HepG2 (cell line): ENCODE measurements at regions not wholly inside any gene's neighbourhood (a gene's known extent, or its start where the extent isn't known, plus 50 kb on each side); places are given as distances from the start of the nearest gene placed in this dataset.

Source experiments
- ATAC-seq: fragments of 200-7000 bp; cut with Tn5 transposase; 3 replicates; pipeline ENCODE4 v1.9.1; 2020; ENCODE audit warnings: mild to moderate bottlenecking, moderate library complexity
- BruUV-seq: library from RNA; stranded (reverse); fragments of 400-500 nt; replicated peaks from 2 replicates; lab custom pipeline; 2021; lab: Mats Ljungman, UMichigan
- CTCF ChIA-PET: fragments of 300-600 bp; formaldehyde crosslinking; extraction: SDS; loops from one replicate; lab custom pipeline; 2021; ENCODE audit warnings: low total read pairs, inconsistent platforms, low intra/inter-chr PET ratio; lab: Yijun Ruan, JAX
- POLR2A ChIA-PET: fragments of 350-600 bp; sonication (Branson Sonifier 250); formaldehyde crosslinking; loops from one replicate; lab custom pipeline; 2020; ENCODE audit warnings: antibody characterized with exemption, inconsistent platforms; lab: Yijun Ruan, JAX
- DNase-seq: peaks from one replicate; pipeline ENCODE4 v3.0.0-alpha.2; 2015; ENCODE audit warnings: low spot score
- FAIRE-seq: peaks from 3 replicates; lab custom pipeline; 2011; peaks lifted over from hg19 to GRCh38; lab: Jason Lieb, UNC
- H2AFZ ChIP-seq: one replicate; pipeline ENCODE4 v1.6.1; 2011; ENCODE audit warnings: low read length, inconsistent platforms
- H3K27ac ChIP-seq: fragments of 300-600 bp; 3 replicates; pipeline ENCODE4 v1.8.0; 2011; ENCODE audit warnings: mixed run types, mild to moderate bottlenecking, mixed read lengths, low read length, inconsistent platforms; ENCODE audit not compliant: insufficient read depth; ENCODE audit errors: extremely low read length
- H3K27me3 ChIP-seq, 2 experiments: fragments of 200-600 bp in 1 of 2; 2 replicates in 1 of 2; 3 replicates in 1 of 2; pipeline versions ENCODE4 v1.6.0 to v1.8.0; 2011; ENCODE audit warnings: low read length in 2 of 2, mild to moderate bottlenecking in 2 of 2, moderate library complexity in 2 of 2, inconsistent platforms in 1 of 2; ENCODE audit not compliant: insufficient read depth in 2 of 2, control insufficient read depth in 1 of 2
- H3K36me3 ChIP-seq, 2 experiments: fragments of 200-600 bp in 1 of 2; replicated peaks in 1 of 2; 2 replicates in 1 of 2; 3 replicates in 1 of 2; pipeline versions ENCODE4 v1.5.1 to v1.8.0; 2011; ENCODE audit warnings: low read length in 2 of 2, inconsistent platforms in 1 of 2; ENCODE audit not compliant: insufficient read depth in 2 of 2, control insufficient read depth in 1 of 2
- H3K4me1 ChIP-seq: 2 replicates; pipeline ENCODE4 v1.5.1; 2012; ENCODE audit warnings: low read length, inconsistent platforms; ENCODE audit not compliant: insufficient read depth
- H3K4me2 ChIP-seq: 2 replicates; pipeline ENCODE4 v1.6.0; 2011; ENCODE audit warnings: low read depth, low read length, inconsistent platforms
- H3K4me3 ChIP-seq, 3 experiments: fragments of 200-600 bp in 1 of 3; sonication (generic), shearing (Covaris generic) in 1 of 3; replicated peaks in 1 of 3; 2 replicates each; pipeline ENCODE4 v1.5.1; 2011 to 2016; ENCODE audit warnings: low read length in 3 of 3, inconsistent platforms in 2 of 3, low read depth in 2 of 3, mild to moderate bottlenecking in 2 of 3, control low read depth in 1 of 3, mixed read lengths in 1 of 3; ENCODE audit not compliant: insufficient read depth in 1 of 3
- H3K79me2 ChIP-seq: one replicate; pipeline ENCODE4 v1.6.1; 2011; ENCODE audit warnings: low read length, inconsistent platforms; ENCODE audit not compliant: insufficient read depth
- H3K9ac ChIP-seq: 2 replicates; pipeline ENCODE4 v1.6.0; 2011; ENCODE audit warnings: mild to moderate bottlenecking, low read depth, low read length, inconsistent platforms; ENCODE audit not compliant: insufficient read depth
- H3K9me3 ChIP-seq: 2 replicates; pipeline ENCODE4 v1.5.1; 2012; ENCODE audit warnings: mild to moderate bottlenecking, low read length
- H4K20me1 ChIP-seq: 2 replicates; pipeline ENCODE4 v1.6.0; 2011; ENCODE audit warnings: inconsistent platforms, mild to moderate bottlenecking, low read length, moderate library complexity; ENCODE audit not compliant: insufficient read depth
- GPN1 ChIP-seq: sonication (generic); formaldehyde crosslinking; IDR thresholded peaks from 2 replicates; pipeline ENCODE4 v1.5.1; 2020; ENCODE audit warnings: missing genetic modification reagents, borderline replicate concordance
- POGZ ChIP-seq: sonication (generic); formaldehyde crosslinking; IDR thresholded peaks from 2 replicates; pipeline ENCODE4 v1.4.0; 2020; ENCODE audit warnings: mild to moderate bottlenecking, missing genetic modification reagents
- SNAI1 ChIP-seq: sonication (generic); formaldehyde crosslinking; IDR thresholded peaks from 2 replicates; pipeline ENCODE4 v1.5.0; 2020; ENCODE audit warnings: mild to moderate bottlenecking, missing genetic modification reagents, borderline replicate concordance
- ZNF230 ChIP-seq: sonication (generic); formaldehyde crosslinking; IDR thresholded peaks from 2 replicates; pipeline ENCODE4 v1.4.0; 2020; ENCODE audit warnings: mild to moderate bottlenecking, missing genetic modification reagents
- ZNF354B ChIP-seq: sonication (generic); formaldehyde crosslinking; IDR thresholded peaks from 2 replicates; pipeline ENCODE4 v1.8.0; 2022; ENCODE audit warnings: mild to moderate bottlenecking, missing genetic modification reagents
- ZNF496 ChIP-seq: sonication (generic); formaldehyde crosslinking; IDR thresholded peaks from 2 replicates; pipeline ENCODE4 v1.8.1; 2023; ENCODE audit warnings: mild to moderate bottlenecking, moderate library complexity, missing genetic modification reagents; ENCODE audit not compliant: insufficient replicate concordance
- ZNF768 ChIP-seq: sonication (generic); formaldehyde crosslinking; IDR thresholded peaks from 2 replicates; pipeline ENCODE4 v1.4.0; 2020; ENCODE audit warnings: missing genetic modification reagents
- WGBS: methylation state at CpG from one replicate; pipeline ENCODE4 v1.1.6; 2017; ENCODE audit warnings: low lambda C conversion rate; 5-methylcytosine and 5-hydroxymethylcytosine counted together
- in situ Hi-C: cut with HindIII; loops from 2 replicates; pipeline ENCODE4 v1.10.0; 2017; ENCODE audit warnings: low pct_unique_long_range_greater_than_20kb; ENCODE audit not compliant: extremely low pct_ligation_motif_present
- intact Hi-C: fragments of 100-400 bp; cut with micrococcal nuclease; formaldehyde crosslinking; loops from one replicate; pipeline ENCODE4 v1.10.0; 2022; ENCODE audit not compliant: unreplicated experiment
- TF ChIP-seq, protein P1 (sequence below): sonication (generic); formaldehyde crosslinking; IDR thresholded peaks from 2 replicates; pipeline ENCODE4 v1.4.0; 2020; ENCODE audit warnings: low read depth, mild to moderate bottlenecking, missing genetic modification reagents
- TF ChIP-seq, protein P2 (sequence below): sonication (generic); formaldehyde crosslinking; IDR thresholded peaks from 2 replicates; pipeline ENCODE4 v1.4.0; 2020; ENCODE audit warnings: mild to moderate bottlenecking, missing genetic modification reagents

- 4% methylated on average over 2 of the region's 2 CpGs for WGBS
- Histone ChIP-seq H3K9me3 (peaks cover 3% of the 10 kb centered on the region; the same call in 1 of the 2 replicates), H3K4me2 (no peak overlapping the region), H3K4me3 (no peak overlapping the region), H3K27me3 (no peaks in the 10 kb centered on the region), H3K27ac (no peak overlapping the region), H3K4me1 (no peaks in the 10 kb centered on the region), H3K36me3 (no peaks in the 10 kb centered on the region), H4K20me1 (no peaks in the 10 kb centered on the region), H2AFZ (no peak overlapping the region), H3K79me2 (no peaks in the 10 kb centered on the region), H3K9ac (no peak overlapping the region)
- in situ Hi-C loops (no loop called here), intact Hi-C loops (no loop called here)
- DNase-seq (no peak), ATAC-seq (no peak), FAIRE-seq (no peak)
- BruUV-seq, result no TSS peak
- CTCF ChIA-PET, result no interaction called here
- POLR2A ChIA-PET, result no interaction called here
- no peak for TF ChIP-seq ZNF496 (CRISPR knock-in tag)
- TF ChIP-seq, protein P1, sequence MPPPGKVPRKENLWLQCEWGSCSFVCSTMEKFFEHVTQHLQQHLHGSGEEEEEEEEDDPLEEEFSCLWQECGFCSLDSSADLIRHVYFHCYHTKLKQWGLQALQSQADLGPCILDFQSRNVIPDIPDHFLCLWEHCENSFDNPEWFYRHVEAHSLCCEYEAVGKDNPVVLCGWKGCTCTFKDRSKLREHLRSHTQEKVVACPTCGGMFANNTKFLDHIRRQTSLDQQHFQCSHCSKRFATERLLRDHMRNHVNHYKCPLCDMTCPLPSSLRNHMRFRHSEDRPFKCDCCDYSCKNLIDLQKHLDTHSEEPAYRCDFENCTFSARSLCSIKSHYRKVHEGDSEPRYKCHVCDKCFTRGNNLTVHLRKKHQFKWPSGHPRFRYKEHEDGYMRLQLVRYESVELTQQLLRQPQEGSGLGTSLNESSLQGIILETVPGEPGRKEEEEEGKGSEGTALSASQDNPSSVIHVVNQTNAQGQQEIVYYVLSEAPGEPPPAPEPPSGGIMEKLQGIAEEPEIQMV (CRISPR knock-in tag), result no peak
- no peak for TF ChIP-seq SNAI1
- TF ChIP-seq ZNF230 (CRISPR knock-in tag), result no peak
- TF ChIP-seq, protein P2, sequence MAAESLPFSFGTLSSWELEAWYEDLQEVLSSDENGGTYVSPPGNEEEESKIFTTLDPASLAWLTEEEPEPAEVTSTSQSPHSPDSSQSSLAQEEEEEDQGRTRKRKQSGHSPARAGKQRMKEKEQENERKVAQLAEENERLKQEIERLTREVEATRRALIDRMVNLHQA (CRISPR knock-in tag), result no peak
- no peak for TF ChIP-seq POGZ
- no peak for TF ChIP-seq GPN1
- no peak for TF ChIP-seq ZNF354B (CRISPR knock-in tag)
- no peak for TF ChIP-seq ZNF768
These were observed 561.8 kb upstream of the TUSC1 start for GRCh38 chr9:26240020-26240419.
